PFSK-1 (cell line): ENCODE measurements at regions not wholly inside any gene's neighbourhood (a gene's known extent, or its start where the extent isn't known, plus 50 kb on each side); places are given as distances from the start of the nearest gene placed in this dataset.

Experiments
- FOXP2 ChIP-seq: optimal IDR thresholded peaks from 2 replicates; pipeline ENCODE3; 2011; ENCODE audit warnings: borderline replicate concordance, control low read depth, inconsistent platforms; ENCODE audit not compliant: insufficient read depth; ENCODE audit errors: extremely low read length, extremely low read depth
- POLR2AphosphoS5 ChIP-seq: IDR thresholded peaks from 2 replicates; pipeline ENCODE4 v1.6.1; 2012; ENCODE audit warnings: low read depth, mild to moderate bottlenecking, control low read depth, low read length, moderate library complexity
- SIN3A ChIP-seq: IDR thresholded peaks from 2 replicates; pipeline ENCODE4 v1.6.1; 2012; ENCODE audit warnings: mild to moderate bottlenecking, low read length, moderate library complexity, borderline replicate concordance; ENCODE audit not compliant: insufficient read depth
- TAF1 ChIP-seq: IDR thresholded peaks from 2 replicates; pipeline ENCODE4 v1.6.1; 2012; ENCODE audit warnings: low read length, control low read depth, borderline replicate concordance; ENCODE audit not compliant: insufficient read depth
- TF ChIP-seq, protein P1 (sequence below), 2 experiments: IDR thresholded peaks; 2 replicates each; pipeline versions ENCODE4 v1.6.1 to v1.8.0; 2011 to 2012; ENCODE audit warnings: low read depth in 2 of 2, low read length in 2 of 2, control low read depth in 1 of 2, inconsistent platforms in 1 of 2, mild to moderate bottlenecking in 1 of 2, moderate library complexity in 1 of 2; ENCODE audit not compliant: insufficient read depth in 1 of 2

DNA sequence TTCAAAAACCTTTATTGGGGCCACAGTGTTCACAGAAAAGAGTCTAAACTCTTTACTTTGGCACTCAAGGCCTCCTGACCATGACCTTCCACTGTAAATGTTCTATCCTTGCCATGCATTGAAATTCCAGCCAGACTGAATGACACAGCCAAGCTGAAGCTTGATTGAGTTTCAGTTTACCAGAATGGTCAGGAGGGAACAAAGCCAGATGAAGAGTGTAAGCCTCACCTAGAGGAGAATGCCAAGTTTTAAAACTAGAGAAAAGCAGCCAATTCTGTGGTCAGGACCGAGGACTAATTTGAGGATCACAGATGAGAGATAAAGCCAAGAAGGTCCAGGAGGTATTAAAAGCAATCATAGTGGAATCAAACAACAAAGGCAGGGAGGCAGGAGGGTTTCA lies 215.3 kb downstream of the KCNA4 start:
- TF ChIP-seq SIN3A (no peak), FOXP2 (no peak), POLR2AphosphoS5 (no peak), TAF1 (no peak)
- TF ChIP-seq, protein P1, sequence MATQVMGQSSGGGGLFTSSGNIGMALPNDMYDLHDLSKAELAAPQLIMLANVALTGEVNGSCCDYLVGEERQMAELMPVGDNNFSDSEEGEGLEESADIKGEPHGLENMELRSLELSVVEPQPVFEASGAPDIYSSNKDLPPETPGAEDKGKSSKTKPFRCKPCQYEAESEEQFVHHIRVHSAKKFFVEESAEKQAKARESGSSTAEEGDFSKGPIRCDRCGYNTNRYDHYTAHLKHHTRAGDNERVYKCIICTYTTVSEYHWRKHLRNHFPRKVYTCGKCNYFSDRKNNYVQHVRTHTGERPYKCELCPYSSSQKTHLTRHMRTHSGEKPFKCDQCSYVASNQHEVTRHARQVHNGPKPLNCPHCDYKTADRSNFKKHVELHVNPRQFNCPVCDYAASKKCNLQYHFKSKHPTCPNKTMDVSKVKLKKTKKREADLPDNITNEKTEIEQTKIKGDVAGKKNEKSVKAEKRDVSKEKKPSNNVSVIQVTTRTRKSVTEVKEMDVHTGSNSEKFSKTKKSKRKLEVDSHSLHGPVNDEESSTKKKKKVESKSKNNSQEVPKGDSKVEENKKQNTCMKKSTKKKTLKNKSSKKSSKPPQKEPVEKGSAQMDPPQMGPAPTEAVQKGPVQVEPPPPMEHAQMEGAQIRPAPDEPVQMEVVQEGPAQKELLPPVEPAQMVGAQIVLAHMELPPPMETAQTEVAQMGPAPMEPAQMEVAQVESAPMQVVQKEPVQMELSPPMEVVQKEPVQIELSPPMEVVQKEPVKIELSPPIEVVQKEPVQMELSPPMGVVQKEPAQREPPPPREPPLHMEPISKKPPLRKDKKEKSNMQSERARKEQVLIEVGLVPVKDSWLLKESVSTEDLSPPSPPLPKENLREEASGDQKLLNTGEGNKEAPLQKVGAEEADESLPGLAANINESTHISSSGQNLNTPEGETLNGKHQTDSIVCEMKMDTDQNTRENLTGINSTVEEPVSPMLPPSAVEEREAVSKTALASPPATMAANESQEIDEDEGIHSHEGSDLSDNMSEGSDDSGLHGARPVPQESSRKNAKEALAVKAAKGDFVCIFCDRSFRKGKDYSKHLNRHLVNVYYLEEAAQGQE (IDR thresholded peaks at IDR 0.05; ENCODE audit: insufficient read depth in 1 of 2, low read depth in 2 of 2, low read length in 2 of 2), result no peak

DNA sequence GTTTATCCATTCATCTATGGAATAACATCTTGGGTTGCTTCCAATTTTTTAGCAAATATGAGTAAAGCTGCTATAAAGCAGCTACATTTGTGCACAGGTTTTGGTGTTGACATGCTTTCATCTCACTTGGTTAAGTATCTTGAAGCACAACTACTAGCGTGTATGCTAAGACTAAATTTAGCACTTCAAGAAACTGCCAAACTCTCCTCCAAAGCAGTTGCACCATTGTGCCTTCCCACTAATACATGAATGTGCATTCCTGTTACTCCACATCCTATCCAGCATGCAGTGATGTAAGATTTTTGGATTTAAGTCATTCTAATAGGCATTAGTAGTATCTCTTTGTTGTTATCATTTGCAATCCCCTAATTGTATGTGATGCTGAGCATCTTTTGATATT lies 230.7 kb downstream of the KCNA4 start:
- TF ChIP-seq, protein P1 (IDR thresholded peaks at IDR 0.05; ENCODE audit: insufficient read depth in 1 of 2, low read depth in 2 of 2, low read length in 2 of 2), result no peak
- TF ChIP-seq FOXP2 (no peak), POLR2AphosphoS5 (no peak), TAF1 (no peak), SIN3A (no peak)

DNA sequence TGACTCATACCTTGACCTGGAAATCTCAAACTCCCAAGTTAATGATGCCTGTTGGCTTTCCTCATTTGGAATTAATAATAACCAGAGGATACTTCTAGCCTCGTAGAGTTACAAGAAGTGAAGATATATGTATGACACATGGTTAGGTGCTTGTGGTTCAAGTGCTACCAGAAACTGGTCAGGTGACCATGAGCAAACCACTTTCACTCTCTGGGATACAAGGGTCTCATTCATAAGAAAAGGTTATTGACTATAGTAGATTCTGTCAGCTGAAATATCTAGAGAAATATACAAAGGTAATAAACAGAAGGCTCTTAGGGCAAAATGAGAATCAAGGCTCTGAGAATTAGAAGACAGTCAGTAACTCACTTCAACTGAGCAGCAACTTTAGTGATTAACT lies 233.3 kb downstream of the KCNA4 start:
- TF ChIP-seq SIN3A, result no peak
- TF ChIP-seq POLR2AphosphoS5, result no peak
- no peak for TF ChIP-seq FOXP2
- TF ChIP-seq, protein P1 (IDR thresholded peaks at IDR 0.05; ENCODE audit: insufficient read depth in 1 of 2, low read depth in 2 of 2, low read length in 2 of 2), result no peak
- TF ChIP-seq TAF1, result no peak

DNA sequence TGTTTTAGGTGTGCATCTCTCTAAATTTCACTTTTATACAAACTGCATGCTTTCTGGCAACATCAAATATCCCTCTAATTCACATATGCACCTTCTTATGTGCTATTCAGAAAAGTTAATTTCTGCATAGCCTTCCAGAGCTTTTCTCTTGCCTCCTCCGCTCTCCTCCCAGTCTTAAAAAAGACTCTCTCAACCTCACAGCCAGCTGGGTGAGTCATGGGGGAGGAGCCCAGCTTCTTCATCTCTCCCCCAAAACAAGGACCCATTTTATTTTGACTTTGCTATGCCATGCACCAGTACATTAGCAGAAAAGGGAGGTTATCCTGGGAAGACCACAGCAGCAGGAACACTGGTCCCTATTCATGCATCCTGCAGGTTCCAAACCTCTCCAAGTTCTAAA lies 234.4 kb downstream of the KCNA4 start:
- TF ChIP-seq, protein P1 (IDR thresholded peaks at IDR 0.05; ENCODE audit: insufficient read depth in 1 of 2, low read depth in 2 of 2, low read length in 2 of 2), result no peak
- TF ChIP-seq POLR2AphosphoS5 (no peak), TAF1 (no peak), FOXP2 (no peak), SIN3A (no peak)

DNA sequence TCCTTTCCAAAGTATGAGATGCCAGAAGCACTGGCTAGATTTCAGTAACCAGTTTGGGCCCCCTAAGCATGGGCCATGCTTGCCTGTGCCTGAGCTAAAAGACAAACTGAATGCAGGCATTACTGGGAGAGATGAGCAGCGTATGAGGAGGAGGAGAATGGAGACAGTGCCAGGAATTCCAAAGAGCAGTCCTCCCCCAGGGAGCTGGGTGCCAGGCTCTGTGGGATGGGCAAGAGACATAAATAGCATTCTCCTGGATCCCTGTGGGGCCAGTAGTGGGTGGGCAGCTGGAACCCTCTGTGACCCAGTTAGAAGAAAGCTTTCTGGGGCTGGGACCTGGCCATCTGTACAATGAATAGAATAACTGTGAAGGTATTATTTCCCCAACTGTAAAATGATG lies 235.6 kb downstream of the KCNA4 start:
- TF ChIP-seq, protein P1 (IDR thresholded peaks at IDR 0.05; ENCODE audit: insufficient read depth in 1 of 2, low read depth in 2 of 2, low read length in 2 of 2), result no peak
- TF ChIP-seq SIN3A, result no peak
- no peak for TF ChIP-seq POLR2AphosphoS5
- TF ChIP-seq TAF1, result no peak
- no peak for TF ChIP-seq FOXP2
